NCI-H187 (cell line): ENCODE measurements at regions not wholly inside any gene's neighbourhood (a gene's known extent, or its start where the extent isn't known, plus 50 kb on each side); places are given as distances from the start of the nearest gene placed in this dataset.

Experiments used
- DNase-seq, 2 experiments: peaks; one replicate each; lab custom pipeline; 2025; lab: John Stamatoyannopoulos, UW

DNA sequence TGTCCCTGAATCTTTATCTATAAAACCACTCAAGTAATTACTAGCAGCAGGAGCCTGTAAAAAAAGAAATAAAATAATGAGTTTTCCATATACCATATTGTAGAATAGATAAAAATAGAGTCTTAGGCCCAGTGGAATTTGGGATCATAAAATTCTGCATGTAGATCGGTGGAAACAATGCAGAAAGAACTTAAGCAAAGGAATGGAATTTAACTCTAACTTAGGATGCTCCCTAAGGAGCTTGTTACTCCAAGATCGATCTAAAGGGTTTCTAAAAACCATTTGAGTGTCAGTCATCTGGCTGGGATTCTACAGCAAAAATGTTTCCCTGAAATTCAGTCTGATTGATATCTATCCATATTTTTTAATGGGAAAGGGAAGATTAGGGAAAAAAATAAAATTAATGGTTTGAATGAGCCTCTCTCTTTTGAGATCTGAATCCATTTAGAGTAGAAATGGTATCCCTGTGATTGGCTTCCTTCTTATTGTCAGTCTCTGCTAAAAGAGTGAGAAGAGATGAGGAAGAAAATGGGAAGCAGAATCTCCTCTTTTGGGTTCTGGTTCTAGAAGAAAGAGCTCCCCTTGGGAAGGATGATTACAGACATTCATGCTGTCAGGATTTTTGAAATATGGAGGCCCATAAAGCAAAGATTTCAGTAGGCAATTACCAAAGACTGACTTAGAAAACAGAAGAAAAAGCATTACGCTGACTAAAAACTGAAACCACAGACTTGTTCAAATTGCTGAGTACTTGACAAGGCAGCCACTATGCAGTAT, 564.3 kb upstream of the MARCKS start:
- no peak for DNase-seq

DNA sequence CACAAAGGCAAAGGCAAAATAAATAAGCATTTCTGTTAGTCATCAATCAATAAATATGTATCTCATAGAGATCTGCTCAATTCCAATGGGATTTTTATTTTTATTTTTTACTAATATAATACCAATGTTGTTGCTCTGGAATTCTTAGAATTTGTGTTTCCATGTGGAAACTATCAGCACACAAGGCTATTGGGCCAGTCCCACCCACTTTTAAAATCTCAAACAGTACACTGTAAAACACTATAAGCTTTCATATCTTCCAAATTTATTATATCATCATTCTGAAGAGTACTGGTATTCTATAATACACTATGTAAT, 563.8 kb upstream of the MARCKS start:
- no peak for DNase-seq

- DNase-seq: no peak
Measured at GRCh38 chr6:113299531-113299930, 557.6 kb upstream of the MARCKS start.

- no peak for DNase-seq
Measured at GRCh38 chr6:113301651-113302050, 555.5 kb upstream of the MARCKS start.

GRCh38 chr6:113304116-113304515, 553.0 kb upstream of the MARCKS start:
- no peak for DNase-seq

DNA sequence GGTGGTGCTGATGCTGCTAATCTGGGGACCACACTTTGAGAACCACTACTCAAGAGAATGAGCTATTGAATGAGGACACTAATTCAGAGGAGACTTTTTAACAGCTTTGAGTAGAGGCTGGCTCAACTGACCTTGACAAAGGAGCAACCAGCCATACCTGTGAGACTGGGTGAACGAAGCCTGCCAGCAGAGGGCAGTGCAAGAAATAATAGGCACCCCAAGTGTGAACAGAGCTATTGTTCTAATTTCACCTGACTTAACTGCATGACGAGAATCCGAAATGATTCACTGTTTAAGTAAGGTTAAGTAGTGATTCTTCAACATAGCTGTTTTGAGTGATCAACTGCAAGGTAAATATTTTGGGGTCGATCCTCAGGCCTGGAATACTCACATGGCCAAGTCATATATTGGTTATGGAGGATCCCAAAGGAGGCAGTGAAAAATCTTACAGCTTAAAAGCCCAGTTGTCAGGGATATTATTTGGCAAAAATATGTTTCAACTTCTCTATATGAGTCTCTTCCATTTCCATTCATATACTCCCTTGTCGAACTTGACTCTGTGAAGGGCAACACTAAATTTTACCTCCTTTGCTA, 550.5 kb upstream of the MARCKS start:
- no peak for DNase-seq

- no peak for DNase-seq
Measured at GRCh38 chr6:113308266-113308665, 548.9 kb upstream of the MARCKS start.

- no peak for DNase-seq
Measured at GRCh38 chr6:113313841-113314240, 543.3 kb upstream of the MARCKS start.

- DNase-seq: no peak
Measured at GRCh38 chr6:113315165-113315564, 542.0 kb upstream of the MARCKS start.

- no peak for DNase-seq
Measured at GRCh38 chr6:113315879-113316278, 541.3 kb upstream of the MARCKS start.

DNA sequence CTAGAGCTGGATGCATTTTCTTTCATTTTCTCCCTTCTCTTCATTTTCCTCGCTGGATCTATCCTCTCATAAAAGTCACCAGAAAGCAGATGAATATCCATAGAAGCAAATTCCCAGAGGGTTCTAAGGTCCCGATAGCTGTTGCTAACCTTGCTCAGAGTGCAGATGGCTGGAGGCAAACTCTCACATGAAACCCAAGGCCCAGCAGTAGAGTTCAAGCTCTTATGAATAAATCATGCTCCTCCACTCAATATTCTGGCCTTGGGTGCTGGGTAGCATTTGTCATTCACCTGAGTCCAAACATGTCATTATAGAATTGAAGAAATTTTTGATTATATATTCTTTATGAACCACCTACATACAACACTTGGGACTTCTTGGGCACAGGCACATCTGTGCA, 539.7 kb upstream of the MARCKS start:
- peak in 1 of 2 experiments; percentile 66 for DNase-seq

- peak; percentile 25 to 66 for DNase-seq
Measured at GRCh38 chr6:113317891-113318574, 539.1 kb upstream of the MARCKS start.

DNA sequence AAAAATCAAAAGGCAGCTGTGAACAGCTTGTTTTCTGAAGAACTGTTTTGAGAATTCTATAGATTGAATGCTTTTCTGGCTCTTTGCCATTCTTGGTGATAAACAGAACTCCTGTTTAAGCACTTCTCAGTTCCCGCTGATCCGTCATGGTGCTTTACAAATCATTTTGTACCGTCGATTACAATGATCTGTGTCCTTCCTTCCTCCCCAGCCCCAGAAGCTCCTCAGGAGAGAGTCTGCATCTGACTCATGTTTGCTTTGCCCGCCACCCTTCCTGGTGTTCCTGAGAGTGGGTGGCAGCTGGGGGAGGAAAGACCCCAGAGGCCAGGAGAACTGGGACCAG, 538.6 kb upstream of the MARCKS start:
- DNase-seq: no peak

GRCh38 chr6:113320653-113321052, 536.5 kb upstream of the MARCKS start:
- DNase-seq: no peak

GRCh38 chr6:113326781-113327180, 530.4 kb upstream of the MARCKS start:
- no peak for DNase-seq

DNA sequence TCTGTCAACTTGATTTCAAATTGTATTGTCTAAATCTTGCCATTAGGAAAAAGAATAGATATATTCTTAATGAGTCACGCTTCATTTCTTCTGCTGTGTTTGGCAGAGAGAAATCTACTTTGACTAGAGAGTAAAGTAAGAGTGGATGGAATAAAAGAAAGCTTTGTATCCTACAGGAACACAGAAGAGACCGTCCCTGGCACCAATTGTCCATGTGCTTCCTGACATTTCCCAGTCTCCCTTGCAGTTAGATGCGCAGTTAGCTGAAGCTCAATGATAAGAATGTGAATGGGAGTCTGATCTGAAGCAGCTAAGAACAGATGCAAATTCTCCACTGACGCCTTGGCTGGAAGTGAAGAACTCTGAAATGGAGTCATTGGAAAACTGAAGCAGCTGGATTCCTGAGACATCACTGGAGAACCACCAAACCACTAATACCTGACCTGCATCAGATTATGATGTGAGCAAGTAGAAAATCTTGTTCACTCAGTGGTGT, 528.2 kb upstream of the MARCKS start:
- no peak for DNase-seq

GRCh38 chr6:113329942-113330635, 527.1 kb upstream of the MARCKS start:
- DNase-seq: no peak

GRCh38 chr6:113330636-113330946, 526.6 kb upstream of the MARCKS start:
- no peak for DNase-seq

DNA sequence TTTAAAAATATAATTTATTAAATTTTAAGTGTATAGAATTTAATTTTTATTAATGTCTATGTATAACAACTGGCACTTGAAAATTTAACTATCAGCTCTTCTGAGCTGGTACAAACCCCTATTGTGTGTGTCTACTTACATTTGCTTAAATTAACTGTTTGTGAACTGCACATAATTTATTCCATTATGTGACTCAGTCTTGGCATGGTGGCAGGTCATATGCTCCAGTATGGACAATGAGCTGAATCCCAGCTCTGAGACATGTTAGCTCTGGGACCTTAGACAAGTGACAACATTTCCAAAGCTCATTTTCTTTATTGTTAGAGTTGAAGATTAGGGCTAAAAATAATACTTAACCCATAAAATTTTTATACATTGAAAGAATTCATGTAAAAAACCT, 526.1 kb upstream of the MARCKS start:
- DNase-seq: no peak

- DNase-seq: no peak
Measured at GRCh38 chr6:113338644-113339043, 518.5 kb upstream of the MARCKS start.

DNA sequence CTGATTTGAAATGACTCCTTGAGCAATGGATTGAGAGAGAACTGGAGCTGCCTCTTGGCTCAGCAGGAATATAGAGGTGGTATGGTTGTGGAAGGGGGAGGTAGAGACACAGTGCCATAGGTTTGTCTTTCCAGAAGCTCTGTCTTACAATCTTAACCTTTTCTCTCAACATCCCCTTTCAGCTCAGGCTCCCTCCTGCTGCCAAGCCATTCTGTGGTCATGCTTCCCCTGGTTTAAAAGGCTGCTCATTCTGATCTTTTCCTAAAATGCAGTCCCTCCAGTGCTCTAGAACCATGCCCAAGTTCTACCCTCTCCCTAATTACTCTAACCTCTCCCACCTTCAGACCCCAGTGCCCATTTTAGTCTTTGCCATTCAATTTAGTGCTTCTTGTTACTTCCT, 517.9 kb upstream of the MARCKS start:
- DNase-seq: no peak

- no peak for DNase-seq
Measured at GRCh38 chr6:113340371-113340770, 516.8 kb upstream of the MARCKS start.

DNA sequence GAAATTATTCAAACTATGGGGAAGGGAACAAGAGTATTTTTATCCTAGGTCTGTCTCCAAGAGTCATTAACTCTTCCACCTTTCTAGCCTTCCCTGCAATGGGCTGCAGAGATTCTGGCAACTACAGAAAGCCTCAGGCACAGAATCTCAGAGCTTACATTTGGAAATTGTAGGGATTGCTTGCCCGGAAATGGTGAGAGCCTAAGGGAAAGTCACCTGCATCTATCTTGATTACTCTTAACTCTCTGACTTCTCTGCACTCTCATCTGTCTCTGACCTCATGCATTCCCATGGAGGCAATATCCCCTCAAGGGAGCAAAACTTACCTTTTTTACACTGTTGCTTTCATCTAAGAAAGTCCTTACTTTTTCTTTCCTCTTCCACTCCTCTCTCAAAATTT, 513.2 kb upstream of the MARCKS start:
- no peak for DNase-seq
